Stimulated activated CD4-positive, alpha-beta T cell treated with anti-CD3 and anti-CD28 coated beads, Interleukin-12 subunit alpha, Interleukin-12 subunit beta, amount 100 ng/mL, for 4 hours (primary cell): ENCODE measurements at regions not wholly inside any gene's neighbourhood (a gene's known extent, or its start where the extent isn't known, plus 50 kb on each side); places are given as distances from the start of the nearest gene placed in this dataset.

Experiments used
- DNase-seq: peaks from one replicate; pipeline ENCODE4 v3.0.0-alpha.2; 2020

DNA sequence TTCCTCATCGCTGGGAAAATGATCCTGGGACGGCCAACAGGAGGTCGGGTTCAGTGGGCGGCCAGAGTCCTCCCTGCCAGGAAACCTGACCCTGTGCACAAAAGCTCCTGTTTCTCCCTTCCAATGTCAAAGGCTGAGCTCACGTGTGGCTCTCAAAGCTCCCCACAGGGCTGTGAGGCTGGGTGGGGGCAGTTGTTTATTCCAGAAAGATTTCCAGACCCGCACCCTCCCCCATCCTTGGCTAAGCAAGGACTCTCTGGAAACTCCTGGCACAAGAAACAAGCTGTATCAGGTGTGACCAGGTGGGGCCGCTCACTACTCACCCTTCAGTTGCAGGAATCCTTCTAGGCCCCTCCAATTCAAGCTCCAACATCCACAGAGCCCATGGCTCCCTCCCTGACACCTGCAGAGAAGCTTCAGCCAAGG, 131.9 kb downstream of the SHANK2 start:
- no peak for DNase-seq

DNA sequence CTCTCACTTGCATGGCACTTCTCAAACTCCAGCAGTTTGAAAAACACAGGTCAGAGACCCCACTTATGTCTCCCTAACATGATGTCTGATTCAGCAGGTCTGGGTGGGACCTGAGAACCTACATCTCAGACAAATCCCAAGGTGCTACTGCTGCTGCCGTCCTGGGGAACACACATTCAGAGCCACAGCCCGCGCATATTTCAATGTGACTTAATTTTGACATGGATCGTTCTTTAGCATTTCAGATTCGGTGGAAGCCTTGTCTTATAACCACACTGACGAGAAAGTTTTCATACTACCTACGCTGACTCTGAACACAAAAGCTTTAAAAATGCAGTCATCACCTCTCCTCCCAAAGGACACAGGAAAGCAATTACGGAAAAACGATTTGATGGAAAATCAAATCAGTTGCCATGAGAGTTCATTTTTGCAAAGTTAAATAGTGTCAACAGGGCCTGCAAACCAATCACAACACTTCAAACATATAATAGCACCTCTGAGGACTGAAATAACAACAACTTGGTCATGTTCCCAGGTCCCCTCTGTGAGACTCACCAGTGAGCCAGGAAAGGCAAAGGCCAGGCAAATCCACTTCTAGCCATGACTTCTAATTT, 132.6 kb downstream of the SHANK2 start:
- no peak for DNase-seq

DNA sequence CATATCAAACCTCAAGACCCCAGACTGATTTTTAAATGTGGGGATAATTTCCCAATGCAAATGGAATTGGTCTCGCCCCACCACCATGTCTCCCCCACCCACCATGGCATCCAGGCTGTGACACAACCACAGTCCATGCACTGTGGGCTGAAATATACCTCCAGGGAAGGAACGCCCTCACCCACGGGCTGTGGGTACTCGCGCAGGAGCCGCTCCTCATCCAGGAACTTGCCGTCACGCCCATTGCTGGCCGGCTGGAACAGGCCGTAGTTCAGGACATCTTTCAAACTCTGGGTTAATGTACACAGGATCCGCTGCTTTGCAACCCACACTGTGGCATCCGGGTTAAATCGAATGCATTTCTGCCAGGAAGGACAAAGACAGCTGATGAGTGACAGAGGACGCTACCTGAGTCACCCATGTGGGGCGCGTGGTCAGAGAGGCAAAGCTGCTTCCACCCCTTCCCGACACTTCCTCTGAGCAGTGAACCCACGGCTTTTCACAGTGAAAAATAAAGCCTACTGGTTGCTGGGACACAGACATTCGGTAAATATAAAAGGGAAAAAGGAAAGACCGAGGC, 133.6 kb downstream of the SHANK2 start:
- DNase-seq = no peak

DNA sequence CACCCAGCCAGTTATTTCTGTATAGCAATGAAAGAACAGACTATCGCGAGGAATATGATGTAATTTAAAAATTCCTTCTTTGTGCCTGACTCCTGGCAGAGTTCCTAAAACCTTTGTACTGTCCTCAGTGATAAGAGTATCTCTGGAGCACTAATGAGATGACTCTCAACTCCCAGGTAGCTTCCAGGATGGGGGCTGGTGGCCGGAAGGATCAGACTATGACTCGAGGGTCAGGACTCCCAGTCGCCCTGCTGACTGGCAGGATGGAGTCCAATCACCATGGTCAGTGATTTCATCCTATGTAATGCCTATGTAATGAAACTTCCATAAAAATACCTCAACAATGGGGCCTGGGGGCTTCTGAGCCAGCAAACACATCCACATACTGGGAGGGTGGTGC, 135.1 kb downstream of the SHANK2 start:
- DNase-seq = no peak

DNA sequence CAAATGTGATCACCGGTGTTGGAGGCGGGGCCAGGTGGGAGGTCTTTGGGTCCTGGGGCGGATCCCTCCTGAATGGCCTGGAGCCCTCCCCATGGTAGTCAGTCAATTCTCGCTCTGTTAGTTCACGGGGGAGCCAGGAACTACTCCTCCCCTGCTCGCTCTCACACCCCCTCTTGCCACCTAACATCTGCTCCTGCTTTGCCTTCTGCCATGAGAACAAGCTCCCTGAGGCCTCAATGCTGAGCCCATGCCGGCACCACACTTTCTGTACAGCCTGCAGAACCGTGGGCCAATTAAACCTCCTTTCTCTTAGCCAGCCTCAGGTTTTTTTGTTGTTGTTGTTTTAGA, 135.7 kb downstream of the SHANK2 start:
- no peak for DNase-seq

DNA sequence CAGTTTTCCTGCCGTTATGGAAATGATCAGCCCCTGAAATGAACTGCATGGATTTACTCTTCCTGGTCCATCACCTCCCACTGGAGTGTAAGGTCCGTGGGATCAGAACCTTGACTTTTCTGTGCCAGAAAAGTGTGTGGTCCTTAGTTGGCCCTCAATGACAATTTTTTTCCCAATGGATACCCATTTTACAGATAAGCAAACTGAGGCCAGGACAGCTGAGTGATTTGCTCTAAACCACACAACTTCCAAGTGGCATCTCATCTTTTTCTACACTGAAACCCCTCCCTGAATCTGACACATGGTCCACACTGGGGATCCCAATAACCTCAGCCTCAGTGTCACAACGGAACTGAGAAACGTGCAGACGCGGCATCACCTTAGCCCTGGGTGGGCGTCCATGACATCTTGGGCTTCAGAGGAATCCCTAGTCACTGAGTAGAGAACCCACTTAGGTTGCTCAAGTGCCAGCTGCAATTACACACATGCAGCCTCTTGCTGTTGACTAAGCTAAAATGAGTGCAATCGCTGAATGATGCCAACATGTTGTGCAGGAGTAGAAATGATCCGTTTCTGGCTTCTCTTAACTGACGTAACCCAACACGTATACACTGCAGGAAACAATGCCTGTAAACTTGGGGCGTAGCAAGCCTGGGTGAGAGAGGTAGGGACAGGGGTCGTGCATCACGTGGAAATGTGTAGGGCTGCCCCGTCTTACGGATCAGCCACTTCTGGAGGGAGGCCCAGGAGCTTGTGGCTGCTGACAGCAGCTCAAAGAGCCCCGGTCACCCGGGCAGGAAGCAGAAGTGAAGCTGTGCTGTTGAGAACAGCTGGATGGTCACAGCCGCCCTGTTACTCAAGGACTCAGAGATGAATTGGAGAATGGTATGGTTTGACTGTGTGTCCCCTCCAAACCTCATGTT, 136.3 kb downstream of the SHANK2 start:
- no peak for DNase-seq

DNA sequence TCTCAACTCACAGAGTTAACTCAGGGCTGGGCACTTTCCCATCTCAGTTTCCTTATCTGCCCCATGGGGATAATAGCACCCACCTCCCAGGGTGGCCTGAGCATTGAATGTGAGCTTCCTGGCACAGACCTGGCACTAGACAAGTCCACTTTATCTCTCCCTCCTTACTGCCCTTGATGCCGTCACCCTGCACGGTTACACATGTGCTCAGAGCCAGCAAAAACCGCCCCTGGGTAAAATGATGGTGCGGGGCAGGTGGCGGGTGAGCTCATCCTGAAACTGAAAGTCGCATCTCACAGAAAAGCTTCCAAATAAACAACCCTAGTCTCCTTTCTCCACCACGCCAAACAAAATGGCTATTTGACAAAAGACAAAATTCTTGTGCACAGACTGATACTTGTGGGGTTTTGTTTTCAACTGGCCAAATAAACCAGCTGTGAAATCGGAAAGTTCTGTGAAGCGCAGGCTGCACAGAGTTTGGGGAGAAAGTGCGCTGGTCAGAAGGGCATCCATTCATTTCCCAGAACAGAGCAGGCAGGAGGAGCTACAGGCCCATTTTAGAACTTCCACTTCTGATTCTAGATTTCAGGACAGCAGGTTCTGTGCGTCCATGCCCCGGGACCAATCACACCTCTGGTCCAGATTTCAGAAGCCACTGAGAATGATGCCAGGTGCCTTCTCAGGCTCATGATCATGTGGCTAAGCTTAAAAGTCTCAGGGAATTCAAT, 138.1 kb downstream of the SHANK2 start:
- no peak for DNase-seq

DNA sequence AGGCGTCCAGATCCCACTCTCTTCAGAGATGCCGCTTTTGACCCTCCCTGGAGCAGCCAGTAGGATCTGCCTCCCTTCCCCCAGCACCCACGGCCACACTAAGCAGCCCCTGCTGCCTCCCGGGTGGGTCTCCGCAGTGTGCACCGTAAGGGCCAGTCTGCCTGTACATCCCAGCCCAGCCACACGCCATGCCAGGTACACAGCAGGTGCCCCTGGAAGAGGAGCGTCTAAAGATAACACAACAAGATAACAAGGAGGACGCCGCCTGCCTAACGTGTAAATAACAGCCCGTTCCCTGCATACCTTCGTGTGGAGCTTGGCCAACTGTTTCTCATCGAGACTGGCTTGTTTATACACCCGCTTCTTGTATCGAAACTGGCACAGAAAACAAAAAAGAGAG, 139.4 kb downstream of the SHANK2 start:
- no peak for DNase-seq

DNA sequence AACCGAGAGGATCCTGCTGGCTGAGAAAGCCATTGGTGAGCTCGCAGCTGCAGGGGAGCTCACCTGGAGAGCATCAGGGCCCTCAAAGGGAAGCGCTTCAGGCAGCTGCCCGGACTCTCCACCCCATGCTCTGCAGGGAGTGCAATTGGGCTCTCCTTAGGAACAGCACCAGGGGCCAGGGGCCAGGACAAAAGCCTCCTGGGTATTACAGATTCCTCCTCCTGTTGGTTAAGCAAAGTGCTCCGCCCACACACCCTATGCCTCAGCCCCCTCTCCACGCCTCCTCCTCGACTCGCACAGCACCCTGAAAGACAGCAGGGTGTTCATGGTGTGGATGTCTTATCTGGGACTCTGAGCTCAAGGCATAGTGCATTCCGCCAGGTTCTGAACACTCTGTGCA, 139.9 kb downstream of the SHANK2 start:
- DNase-seq = no peak

DNA sequence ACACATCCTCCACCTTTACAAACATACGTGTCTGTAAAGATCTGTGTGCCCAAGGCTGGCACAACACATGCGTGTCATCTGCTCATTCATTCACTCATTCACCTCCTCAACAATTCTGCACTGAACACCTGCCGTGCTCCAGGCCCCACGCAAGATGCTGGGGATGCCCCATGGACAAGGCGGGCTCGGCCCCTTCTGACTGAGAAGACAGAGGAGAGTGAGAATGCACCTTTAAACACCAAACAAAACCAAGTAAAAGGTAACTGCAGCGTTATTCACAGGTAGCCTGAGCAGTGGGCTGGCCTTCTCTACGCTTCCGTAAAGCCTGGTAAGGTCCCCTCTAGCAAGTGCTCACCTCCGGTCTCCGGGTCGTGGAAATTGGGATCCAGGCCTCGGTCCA, 142.8 kb downstream of the SHANK2 start:
- DNase-seq = no peak

DNA sequence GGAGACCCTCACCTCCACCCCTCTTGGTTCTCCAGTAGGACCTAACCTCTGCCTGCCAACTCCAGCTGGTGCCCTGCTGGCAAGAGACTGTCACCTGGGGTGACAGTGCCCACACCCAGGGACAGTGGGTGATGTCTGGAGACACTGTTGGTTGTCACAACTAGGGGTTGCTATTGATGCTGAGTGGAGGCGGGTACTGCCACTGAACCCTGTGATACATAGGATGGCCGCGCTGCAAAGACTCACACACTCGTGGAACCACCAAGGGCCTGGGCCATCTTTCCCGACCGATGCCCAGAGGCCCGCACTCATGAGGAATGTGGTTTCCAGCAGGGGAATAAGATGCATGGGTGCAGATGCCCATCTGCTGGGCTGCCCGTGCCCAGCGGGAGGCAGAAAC, 143.2 kb downstream of the SHANK2 start:
- DNase-seq = no peak

DNA sequence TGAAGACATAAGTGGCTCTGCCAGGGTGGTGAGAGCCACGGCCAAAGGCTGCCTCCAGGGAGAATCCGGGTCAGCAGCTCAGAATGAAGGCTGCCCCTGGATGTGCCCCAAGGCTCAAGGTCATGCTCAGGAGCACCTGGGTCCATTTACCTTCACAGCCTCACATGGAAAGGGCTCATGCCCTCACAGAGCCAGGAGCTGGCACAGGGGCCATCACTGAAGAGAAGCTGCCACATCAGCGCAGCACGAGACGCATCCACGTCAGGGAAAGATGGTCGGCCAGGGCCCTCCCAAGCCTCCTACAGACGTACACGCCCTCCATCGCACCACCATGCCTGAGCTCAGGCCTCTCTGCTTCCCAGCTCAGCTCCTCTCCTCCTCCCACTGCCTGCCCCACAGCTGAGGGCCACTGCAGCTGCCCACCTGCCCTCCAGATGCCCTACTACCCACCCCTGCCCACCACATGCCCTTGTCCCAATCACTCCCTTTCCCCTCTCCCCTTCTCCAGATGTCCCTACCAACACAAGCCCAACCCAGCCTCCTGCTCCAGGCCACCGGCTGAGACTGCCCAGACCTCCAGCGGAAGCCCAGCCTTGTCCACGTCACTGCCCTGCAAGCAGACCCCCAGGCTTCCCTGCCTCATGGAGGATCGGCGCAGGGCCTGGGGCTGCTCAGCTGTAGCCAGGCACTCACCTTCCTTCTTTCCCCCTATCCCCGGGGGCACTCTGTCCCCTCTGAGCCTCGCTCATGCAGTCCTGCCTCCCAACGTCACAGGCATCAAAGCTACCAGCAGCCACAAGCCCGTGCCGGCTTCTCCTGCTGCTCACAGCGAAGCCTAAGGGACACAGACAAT, 144.1 kb downstream of the SHANK2 start:
- no peak for DNase-seq

DNA sequence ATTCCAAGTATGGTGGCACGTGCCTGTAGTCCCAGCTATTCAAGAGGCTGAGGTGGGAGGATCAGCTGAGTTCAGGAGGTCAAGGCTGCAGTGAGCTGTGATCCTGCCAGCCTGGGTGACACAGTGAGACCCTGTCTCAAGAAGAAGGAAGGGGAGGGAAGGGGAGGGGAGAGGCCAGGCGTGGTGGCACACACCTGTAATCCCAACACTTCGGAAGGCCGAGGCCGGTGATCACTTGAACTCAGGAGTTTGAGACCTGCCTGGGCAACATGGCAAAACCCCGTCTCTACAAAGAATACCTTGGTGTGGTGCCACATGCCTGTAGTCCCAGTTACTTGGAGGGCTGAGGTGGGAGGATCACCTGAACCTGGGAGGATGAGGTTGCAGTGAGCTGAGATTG, 145.7 kb downstream of the SHANK2 start:
- no peak for DNase-seq

DNA sequence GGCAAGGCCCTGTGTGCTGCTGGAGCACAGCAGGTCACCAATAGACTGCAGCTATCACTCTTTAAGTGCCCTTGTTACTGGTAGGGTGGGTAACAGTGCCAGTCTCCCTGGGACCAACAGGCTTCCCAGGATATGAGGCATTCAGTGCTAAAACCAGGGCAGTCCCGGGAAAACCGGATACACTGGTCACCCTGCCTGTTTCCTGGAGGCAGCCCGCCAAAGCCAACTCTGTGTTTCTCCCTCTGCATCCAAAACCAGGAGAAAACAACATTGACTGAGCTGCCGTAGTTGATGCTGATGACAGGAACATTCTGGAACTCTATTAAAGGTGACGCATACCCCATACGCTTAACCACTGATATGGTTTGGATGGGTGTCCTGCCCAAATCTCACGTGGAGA, 149.1 kb downstream of the SHANK2 start:
- DNase-seq = no peak

DNA sequence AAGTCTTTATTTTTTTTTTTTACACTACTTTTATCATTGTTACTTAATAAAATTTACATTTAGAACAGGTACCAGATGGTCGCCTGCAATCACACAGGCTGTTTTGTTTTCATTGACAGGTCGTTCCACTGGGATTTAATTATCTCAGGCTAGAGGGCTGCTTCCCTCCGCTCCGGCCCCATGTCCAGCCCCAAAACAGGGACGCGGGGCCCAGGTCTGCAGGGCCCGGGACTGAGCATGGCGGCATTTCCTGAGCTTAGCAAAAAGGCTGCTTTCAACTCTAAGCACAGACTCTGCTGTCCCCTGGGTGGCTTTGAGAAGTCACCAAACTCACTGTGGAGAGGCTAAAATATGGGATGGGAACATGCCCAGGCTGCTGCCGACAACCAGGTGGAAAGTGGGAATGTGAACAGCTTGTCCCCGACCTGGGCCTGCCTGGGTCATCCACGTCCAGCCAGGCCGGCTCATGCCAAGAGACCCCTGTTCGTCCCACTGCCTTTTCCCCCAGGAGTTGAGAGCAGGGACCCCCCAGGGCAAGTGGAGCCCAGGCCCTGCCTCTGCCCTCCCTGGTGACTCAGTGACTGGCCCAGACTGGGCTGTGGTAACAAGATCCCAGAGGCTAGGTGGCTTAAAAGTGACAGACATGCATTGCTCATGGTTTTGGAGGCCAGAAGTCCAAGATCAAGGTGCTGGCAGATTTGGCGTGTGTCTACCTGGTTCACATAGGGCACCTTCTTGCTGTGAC, 150.0 kb downstream of the SHANK2 start:
- no peak for DNase-seq

DNA sequence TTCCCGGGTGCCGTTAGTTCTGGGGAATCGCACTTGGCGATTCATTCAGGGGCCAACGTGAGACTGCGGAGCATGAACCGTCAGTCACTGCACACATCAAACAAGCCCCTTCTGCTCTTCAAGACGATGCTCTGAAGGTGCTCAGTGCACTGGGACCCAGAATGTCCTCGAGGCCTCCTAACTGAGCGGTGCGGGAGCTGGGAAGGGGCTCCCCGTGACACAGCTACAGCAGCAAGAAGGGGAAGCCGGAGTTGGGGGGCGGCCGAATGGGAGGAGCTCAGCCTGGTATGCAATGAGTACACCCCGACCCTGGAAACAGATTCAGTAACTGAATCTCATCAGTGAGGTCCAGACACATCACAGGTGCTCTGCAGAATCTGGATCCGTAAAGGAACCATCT, 150.8 kb downstream of the SHANK2 start:
- no peak for DNase-seq

DNA sequence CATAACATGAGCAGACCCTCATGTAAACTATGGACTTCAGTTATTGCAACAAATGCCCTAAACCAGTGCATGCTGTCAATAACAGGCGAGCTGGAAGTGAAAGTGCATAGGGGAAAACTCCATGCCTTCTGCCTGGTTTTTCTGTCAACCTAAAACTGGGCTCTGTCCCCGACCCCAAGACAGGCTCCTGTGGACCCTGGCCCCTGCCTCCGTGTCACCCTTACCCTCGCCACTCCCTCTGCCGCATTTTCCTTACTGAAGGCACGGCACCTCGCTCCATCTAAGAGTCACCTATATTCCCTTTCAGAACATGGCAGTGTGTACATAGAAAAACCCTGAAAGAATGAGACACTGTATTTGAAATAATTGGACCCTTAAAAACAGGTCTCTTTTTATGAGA, 151.3 kb downstream of the SHANK2 start:
- no peak for DNase-seq

DNA sequence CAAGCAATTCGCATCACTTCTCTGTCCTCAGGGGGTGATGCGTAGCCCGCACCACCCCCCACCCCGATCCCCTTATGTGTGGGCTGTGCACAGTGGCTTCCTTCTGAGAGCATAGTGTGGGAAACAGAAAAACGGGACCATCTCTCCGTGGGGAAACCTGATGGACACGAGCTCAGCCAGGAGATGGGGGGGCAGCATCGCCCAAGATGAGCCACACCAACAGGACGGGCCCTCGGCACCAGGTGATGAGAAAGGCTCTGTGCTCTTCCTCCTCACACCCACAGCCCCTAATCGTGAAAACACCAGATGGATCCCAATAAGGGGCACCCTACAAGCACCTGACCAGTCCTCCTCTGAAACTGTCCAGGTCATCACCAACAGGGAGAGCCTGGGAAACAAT, 153.6 kb downstream of the SHANK2 start:
- DNase-seq = no peak

DNA sequence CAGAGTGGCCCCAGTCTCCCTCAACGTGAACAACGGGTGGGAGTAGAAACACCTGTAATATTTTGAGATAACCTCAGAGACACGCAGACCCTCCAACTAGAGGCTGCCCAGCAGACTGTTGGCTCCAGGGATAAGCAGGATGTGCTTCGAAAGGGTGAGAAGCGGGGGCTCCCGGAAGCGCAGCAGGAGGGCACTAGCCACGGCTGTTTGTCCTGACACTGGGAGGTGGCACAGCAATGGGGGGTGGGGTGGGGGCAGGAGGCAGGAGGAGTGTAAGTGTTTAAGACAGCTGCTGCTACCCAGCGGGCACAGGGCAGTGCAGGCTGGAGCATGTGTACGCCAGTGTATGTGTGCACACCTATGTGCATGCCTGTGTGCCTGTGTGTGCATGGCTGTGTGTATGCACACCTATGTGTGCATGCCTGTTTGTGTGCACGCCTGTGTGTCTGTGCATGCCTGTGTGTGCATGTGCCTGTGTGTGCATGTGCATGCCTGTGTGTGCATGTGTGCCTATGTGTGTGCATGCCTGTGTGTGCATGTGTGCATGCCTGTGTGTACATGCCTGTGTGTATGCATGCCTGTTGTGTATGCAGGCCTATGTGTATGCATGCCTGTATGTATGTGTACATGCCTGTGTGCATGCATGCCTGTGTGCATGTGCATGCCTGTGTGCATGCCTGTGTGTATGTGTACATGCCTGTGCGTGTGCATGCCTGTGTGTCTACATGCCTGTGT, 154.7 kb downstream of the SHANK2 start:
- no peak for DNase-seq

DNA sequence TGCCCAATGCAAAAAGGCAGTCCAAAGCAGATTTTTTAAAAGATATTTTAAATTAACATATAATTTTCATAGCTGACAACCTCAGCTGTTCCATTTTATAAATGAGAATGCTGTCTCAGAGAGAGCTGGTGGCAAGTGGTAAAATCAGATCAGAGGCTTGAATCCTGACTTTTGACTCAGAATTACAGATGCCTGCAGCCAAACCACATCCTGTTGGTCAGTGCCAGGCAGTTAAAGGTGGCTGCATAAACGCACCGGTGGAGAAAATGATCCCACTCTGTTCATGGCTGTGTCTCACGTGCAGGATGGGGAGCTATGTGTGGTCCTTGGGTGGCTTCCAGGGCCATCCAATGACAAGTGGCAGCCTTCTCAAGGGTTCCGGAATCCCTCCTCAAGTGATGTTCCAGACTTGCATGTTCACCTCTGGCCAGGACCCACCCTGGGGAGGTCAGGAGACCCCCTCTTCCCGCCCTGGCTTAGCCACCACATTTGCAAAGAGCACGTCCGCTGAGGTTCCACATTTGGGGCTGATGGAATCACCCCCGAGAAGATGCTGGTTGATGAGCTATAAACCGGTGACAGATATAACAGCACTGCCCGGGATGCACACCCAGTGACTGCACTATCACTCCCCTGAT, 155.5 kb downstream of the SHANK2 start:
- DNase-seq = no peak
